ENCODE measurements at regions not wholly inside any gene's neighbourhood (a gene's known extent, or its start where the extent isn't known, plus 50 kb on each side); places are given as distances from the start of the nearest gene placed in this dataset.

DNA sequence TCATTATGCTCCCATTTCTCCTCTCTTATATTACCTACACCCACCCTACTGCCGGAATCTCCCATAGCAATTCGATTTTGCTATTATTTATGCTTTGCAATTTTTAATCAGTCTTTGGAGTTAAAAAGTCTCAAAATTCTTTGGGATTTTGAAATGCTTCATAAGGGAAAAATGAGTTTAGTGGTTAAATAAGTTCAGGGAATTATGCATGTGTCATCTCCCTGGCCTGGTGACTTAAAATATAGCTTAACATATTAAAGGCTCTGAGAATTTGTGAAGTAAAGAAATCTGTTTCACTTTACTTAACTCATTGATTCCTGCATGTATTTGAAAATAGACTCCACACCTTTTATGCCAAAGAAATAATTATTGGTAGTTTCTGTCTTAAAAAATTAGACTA lies 185.1 kb upstream of the DIPK2B start:
- DNase-seq (ENCODE audit: low spot score): peak; percentile 21

DNA sequence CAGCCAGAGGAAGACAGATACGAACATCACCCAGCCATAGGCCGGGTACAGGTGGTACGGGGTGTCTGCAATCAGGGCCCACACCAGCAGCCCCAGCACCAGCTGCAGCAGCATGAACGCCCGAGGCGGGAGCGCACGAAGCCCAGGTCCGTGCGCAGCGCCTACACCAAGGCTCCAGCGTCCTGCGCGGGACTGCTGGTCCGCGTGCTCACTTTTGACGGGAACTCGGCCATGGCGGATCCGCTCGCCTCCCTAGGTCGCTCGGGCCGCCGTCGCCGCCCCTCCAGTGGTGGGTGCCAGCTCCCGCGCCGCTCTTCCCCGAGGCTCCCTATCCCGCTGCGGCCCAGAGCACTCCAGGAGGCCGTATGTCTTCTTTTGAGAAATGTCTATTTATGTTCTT lies 181.2 kb upstream of the DIPK2B start:
- no peak for DNase-seq (ENCODE audit: low spot score)

DNA sequence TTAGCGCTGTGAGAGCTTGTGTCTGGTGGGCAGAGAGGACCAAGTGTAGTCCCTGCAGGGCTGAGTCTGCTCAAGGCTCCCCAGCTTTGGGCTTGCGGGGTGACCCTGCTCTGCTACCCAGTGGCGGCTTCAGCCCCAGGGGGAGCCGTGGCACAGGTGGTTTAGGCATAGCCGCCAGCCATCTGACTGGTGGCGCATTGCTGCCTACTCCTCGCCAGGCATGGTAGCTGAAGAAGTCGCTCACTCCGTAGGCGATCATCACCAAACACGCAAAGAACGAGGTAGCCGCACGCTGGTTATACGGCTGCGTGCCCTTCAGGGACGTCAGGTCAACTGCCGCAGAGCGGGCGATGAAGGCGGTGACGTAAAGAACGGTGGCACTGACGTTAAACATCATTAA lies 180.7 kb upstream of the DIPK2B start:
- DNase-seq (ENCODE audit: low spot score): no peak

GRCh38 chrX:45379236-45379635 lies 178.6 kb upstream of the DIPK2B start:
- DNase-seq (ENCODE audit: low spot score): no peak

GRCh38 chrX:45372151-45372550 lies 171.5 kb upstream of the DIPK2B start:
- no peak for DNase-seq (ENCODE audit: low spot score)

DNA sequence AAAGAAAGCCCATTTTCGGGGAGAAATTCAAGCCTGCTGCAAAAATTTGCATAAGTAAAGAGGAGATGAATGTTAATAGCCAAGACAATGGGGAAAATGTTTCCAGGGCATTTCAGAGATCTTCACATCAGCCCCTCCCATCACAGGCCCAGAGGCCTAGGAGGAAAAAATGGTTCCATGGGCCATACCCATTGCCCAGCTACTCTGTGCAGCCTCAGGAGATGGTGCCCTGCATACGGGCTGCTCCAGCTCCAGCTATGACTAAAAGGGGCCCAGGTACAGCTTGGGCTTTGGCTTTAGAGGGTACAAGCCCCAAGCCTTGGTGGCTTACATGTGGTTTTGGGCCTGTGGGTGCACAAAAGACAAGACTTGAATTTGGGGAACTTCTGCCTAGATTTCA lies 168.0 kb upstream of the DIPK2B start:
- DNase-seq (ENCODE audit: low spot score): no peak

DNA sequence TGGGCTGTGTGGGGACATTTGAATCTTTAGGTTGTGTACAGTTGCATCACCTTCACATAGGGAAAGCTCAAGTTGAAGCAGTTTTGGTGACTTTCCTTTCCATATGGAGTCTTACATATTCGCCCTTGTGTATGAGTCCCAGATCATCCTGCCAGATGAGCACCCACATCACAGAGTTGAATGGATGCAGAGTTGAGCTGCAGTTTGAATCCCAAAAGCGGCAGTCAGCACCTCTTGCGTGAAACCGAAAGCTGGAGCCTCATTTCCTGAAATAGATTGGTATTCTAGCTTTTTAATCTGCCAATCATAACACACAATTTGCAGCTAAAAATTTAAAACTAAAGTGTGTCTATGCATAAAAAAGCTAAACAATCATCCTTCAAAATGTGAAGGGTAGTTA lies 162.9 kb upstream of the DIPK2B start:
- DNase-seq (ENCODE audit: low spot score): no peak

- no peak for DNase-seq (ENCODE audit: low spot score)
Measured at GRCh38 chrX:45360571-45360970, 159.9 kb upstream of the DIPK2B start.

DNA sequence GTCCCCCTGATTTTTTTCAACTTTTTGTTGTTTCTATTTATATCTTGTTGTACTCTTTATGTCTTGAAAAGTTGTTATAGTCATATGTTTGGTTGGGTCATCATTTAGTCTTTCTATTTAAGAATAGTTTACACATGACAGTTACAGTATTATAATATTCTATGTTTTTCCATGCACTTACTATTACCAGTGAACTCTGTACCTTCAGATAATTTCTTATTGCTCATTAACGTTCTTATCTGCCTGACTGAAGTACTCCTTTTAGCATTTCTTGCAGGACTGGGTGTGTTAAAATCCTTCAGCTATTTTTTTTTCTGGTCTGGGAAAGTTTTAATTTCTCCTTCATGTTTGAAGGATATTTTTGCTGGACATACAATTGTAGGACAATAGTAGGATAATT lies 157.7 kb upstream of the DIPK2B start:
- no peak for DNase-seq (ENCODE audit: low spot score)

DNA sequence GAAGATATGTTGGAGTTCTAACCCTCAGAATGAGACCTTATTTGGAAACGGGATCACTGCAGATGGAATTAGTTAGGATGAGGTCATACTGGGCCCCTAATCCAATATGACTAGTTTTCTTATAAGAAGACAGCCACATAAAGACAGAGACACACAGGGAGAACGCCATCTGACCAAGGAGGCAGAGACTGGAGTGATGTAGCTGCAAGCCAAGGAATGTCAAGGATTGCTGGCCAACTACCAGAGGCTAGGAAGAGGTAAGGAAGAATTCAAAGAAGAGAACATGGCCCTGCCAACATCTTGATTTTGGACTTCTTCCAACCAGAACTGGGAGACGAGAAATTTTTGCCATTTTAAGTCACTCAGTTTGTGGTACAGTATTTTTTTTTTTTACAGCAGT lies 152.8 kb upstream of the DIPK2B start:
- no peak for DNase-seq (ENCODE audit: low spot score)

- DNase-seq (ENCODE audit: low spot score): no peak
Measured at GRCh38 chrX:45352611-45353010, 151.9 kb upstream of the DIPK2B start.

- peak; percentile 61 for DNase-seq (ENCODE audit: low spot score)
Measured at GRCh38 chrX:45351478-45351877, 150.8 kb upstream of the DIPK2B start.

DNA sequence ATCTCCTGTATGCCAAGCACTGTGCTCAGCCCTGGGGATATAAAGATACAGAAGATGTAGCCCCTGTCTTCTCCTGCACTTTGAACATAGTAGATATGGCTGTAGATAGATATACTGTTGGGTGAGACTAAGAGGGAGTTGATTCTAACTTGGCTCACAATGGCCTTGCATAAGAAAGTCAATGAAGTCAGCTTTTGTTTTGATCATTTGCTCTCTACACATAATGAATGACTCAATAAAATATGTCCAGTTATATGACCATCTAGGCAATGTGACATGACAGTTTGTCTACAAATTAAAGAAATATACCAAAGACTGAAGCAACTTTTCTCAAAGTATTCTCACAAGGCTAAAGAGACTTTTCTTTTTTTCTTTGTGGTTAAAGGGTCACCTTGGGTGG lies 147.6 kb upstream of the DIPK2B start:
- no peak for DNase-seq (ENCODE audit: low spot score)

- peak; percentile 10 for DNase-seq (ENCODE audit: low spot score)
Measured at GRCh38 chrX:45347877-45348276, 147.2 kb upstream of the DIPK2B start.

GRCh38 chrX:45344594-45344993 lies 143.9 kb upstream of the DIPK2B start:
- peak; percentile 38 for DNase-seq (ENCODE audit: low spot score)

- no peak for DNase-seq (ENCODE audit: low spot score)
Measured at GRCh38 chrX:45329217-45329616, 128.5 kb upstream of the DIPK2B start.

DNA sequence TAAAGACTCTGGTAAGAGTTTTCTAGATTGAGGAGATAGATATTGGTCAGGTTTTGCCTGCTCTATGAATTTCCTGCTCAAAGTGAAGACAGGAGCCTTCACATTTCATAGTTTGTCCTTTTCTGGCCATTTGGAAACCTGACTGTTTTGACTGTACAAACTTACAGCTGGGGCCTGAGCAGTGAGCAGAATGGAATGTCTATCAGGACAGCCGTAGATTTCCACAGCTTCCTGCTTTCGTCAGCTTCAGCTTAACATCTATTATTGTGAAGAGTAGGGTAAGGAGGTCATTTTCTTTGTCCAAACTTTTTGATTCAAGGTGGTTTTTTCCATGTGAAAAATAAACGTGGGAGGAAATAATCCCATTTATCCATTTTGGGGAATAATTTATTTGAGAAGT lies 124.3 kb upstream of the DIPK2B start:
- no peak for DNase-seq (ENCODE audit: low spot score)

DNA sequence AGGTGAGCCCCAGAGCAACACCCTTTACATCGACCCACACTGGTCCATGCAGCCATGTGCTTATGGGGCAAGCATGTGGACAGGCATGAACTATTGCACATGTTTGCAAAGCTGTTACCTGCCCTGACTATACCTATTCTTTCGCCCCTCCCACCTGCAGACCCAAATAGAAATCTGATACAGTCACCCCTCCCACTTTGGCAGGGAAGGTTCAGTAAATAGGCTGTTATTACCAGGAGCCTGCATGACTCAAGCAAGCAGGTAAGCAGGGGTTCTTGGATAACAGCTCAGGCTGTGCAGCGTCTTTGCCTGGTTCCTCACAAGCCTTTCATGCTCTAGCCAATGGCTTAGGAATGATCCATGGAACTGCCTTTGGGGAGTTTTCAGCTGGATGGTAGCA lies 122.7 kb upstream of the DIPK2B start:
- no peak for DNase-seq (ENCODE audit: low spot score)

DNA sequence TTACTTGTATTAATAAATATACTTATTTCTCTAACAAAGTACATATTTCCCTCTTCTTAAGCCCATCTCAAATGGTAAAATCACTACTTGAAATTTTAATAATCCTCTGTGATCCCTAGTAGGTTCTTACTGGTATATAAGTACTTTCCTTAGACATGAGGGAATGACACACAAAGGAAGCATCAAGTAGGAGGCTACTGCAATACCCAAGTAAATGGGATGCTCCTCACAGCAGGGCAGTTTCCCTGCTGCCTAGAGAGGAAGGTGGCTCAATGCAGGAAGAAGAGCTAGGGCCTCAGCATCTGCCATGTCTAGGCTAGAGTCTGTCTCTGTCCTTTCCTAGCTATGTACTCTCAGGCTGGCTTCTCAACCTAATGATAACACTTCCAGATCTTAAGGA lies 122.1 kb upstream of the DIPK2B start:
- peak; percentile 14 for DNase-seq (ENCODE audit: low spot score)

DNA sequence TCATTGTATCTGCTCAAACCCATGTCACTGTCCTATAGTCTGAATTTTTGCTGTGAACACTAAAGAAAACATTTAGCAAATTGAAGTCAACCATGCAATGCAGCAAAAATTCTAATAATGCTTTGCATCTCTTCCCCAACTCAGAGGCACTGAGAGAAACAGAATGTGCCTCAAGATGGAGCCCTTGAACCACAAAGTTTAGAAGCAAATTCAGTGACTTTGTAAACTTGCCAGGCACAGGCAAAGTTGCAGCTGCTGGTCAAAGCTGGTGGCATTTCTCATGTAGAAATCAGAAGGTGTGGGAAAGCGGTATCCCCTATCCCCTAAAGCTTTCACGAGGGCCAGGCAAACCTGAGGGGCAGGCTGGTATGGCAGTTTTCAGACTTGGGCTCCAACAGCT lies 121.7 kb upstream of the DIPK2B start:
- DNase-seq (ENCODE audit: low spot score): peak; percentile 75

DNA sequence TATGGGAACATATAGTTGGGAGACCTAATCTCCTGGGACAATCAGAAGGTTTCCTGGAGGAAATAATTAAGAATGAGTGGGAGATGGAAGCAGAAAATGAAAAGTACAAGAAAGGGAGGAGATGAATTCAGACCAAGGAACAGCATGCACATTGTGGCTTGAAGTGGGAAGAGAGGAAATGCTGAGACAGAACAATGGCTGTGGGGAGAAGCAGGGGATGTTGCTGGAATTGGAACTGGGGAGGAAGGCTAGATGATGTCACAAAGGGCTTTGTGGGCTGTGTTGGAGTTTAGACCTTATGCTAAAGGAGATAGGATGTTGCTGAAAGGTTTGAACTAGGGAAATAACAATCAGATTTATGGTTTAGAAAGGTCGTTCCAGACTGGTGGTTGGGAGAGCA lies 119.5 kb upstream of the DIPK2B start:
- no peak for DNase-seq (ENCODE audit: low spot score)

DNA sequence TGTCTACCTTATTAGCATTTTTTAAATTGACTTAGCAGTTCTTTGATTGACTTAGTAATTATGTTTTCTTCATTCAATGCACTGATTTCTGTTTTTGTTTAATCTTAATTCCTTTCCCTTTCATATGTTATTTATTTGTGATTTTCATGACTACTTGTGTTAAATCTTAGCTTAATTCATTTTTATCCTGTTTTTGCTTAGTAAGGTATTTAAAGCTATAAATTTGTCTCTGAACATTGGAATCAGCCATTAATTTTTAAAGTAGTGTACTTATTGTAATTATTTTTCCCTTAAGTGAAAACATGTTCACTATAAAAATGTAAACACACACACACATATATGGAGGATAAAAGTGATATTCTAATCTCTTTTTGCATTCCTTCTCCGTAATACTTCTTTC lies 109.1 kb upstream of the DIPK2B start:
- DNase-seq (ENCODE audit: low spot score): no peak

DNA sequence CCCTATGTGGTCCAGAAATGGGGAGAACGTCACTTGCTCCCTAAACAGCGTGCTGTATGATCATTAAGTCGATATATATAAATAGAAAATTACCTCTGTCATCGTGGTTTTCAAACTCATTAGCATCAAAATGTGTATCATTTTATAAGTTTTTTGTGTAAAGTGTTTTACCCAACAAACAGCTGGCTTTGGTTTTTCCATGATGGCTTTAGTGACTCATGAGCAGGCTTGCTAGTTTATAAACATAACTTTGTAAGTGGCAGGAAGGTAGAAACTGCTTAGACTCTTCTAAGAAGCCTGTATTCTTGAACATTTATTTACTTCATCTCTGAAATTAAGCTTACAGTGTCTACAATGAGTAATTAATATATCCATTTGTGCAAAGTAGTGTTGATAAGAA lies 108.4 kb upstream of the DIPK2B start:
- no peak for DNase-seq (ENCODE audit: low spot score)

GRCh38 chrX:45306794-45307193 lies 106.1 kb upstream of the DIPK2B start:
- DNase-seq (ENCODE audit: low spot score): no peak

- no peak for DNase-seq (ENCODE audit: low spot score)
Measured at GRCh38 chrX:45300638-45301037, 100.0 kb upstream of the DIPK2B start.

Data from AG08395 (cell line).